Thoracic aorta (tissue), 2 donors: ENCODE measurements at regions not wholly inside any gene's neighbourhood (a gene's known extent, or its start where the extent isn't known, plus 50 kb on each side); places are given as distances from the start of the nearest gene placed in this dataset.

ENCODE experiments used
- ATAC-seq: fragments of 150-250 bp; one replicate; pipeline ENCODE4 v1.8.0; 2017; ENCODE audit warnings: low read depth; ENCODE audit not compliant: insufficient number of reproducible peaks, low FRiP score
- DNase-seq: peaks from one replicate; pipeline ENCODE4 v3.0.0-alpha.2; 2020; ENCODE audit warnings: low spot score
- H3K27ac ChIP-seq, 2 donors: fragments of 200-600 bp; sonication (generic); 1 replicate in 1 of 2; 2 replicates in 1 of 2; pipeline ENCODE4 v1.5.1; 2016; ENCODE audit warnings: mild to moderate bottlenecking in 2 of 2, moderate library complexity in 2 of 2
- H3K27me3 ChIP-seq: fragments of 200-600 bp; sonication (generic); replicated peaks from 2 replicates; pipeline ENCODE4 v1.6.0; 2016; ENCODE audit warnings: mild to moderate bottlenecking; ENCODE audit not compliant: insufficient read depth
- H3K36me3 ChIP-seq: fragments of 200-600 bp; sonication (generic); one replicate; pipeline ENCODE4 v1.5.1; 2016
- H3K4me1 ChIP-seq, 2 donors: fragments of 200-600 bp; sonication (generic); 1 replicate in 1 of 2; 2 replicates in 1 of 2; pipeline versions ENCODE4 v1.5.1 to v1.6.0; 2016; ENCODE audit warnings: low read depth in 2 of 2, mild to moderate bottlenecking in 1 of 2; ENCODE audit not compliant: control insufficient read depth in 1 of 2
- H3K4me3 ChIP-seq: fragments of 200-600 bp; sonication (generic); 2 replicates; pipeline ENCODE4 v1.5.1; 2016; ENCODE audit warnings: mild to moderate bottlenecking
- H3K9me3 ChIP-seq: fragments of 200-600 bp; sonication (generic); 2 replicates; pipeline ENCODE4 v1.5.1; 2016
- CTCF ChIP-seq: fragments of 200-600 bp; sonication (generic); IDR thresholded peaks from one replicate; pipeline ENCODE4 v1.5.1; 2019; ENCODE audit warnings: antibody characterized with exemption

GRCh38 chr9:108643731-108644510 is 211.9 kb downstream of the ACTL7B start:
- no peak for ATAC-seq
- H3K9me3 ChIP-seq, result no peaks in the 10 kb centered on the region
- no peaks in the 10 kb centered on the region for H3K27me3 ChIP-seq
- no peaks in the 10 kb centered on the region for H3K4me1 ChIP-seq
- no peak for TF ChIP-seq CTCF
- H3K4me3 ChIP-seq, result no peak overlapping the region
- H3K36me3 ChIP-seq, result no peaks in the 10 kb centered on the region
- no peak overlapping the region for H3K27ac ChIP-seq
- DNase-seq, result no peak

GRCh38 chr9:108642871-108643270 is 212.9 kb downstream of the ACTL7B start:
- ATAC-seq (no peak), DNase-seq (no peak)
- TF ChIP-seq CTCF, result no peak

GRCh38 chr9:108640230-108640629 is 215.6 kb downstream of the ACTL7B start:
- Histone ChIP-seq H3K4me1 (no peaks in the 10 kb centered on the region), H3K36me3 (no peaks in the 10 kb centered on the region), H3K4me3 (no peak overlapping the region), H3K27me3 (no peaks in the 10 kb centered on the region), H3K9me3 (no peaks in the 10 kb centered on the region), H3K27ac (no peak overlapping the region)
- DNase-seq, result no peak
- TF ChIP-seq CTCF, result no peak
- ATAC-seq, result no peak

More at GRCh38 chr9:108642871-108643270, 212.9 kb downstream of the ACTL7B start:
- H3K4me3 ChIP-seq, result no peak overlapping the region
- H3K27me3 ChIP-seq, result no peaks in the 10 kb centered on the region
- no peaks in the 10 kb centered on the region for H3K4me1 ChIP-seq
- no peak overlapping the region for H3K27ac ChIP-seq
- H3K9me3 ChIP-seq, result no peaks in the 10 kb centered on the region
- no peaks in the 10 kb centered on the region for H3K36me3 ChIP-seq

- Histone ChIP-seq H3K36me3 (no peaks in the 10 kb centered on the region), H3K4me1 (no peaks in the 10 kb centered on the region), H3K9me3 (no peaks in the 10 kb centered on the region), H3K27me3 (no peaks in the 10 kb centered on the region), H3K27ac (no peak overlapping the region), H3K4me3 (no peak overlapping the region)
- TF ChIP-seq CTCF, result no peak
- no peak for ATAC-seq
- no peak for DNase-seq
Observed at GRCh38 chr9:108639696-108640095, 216.1 kb downstream of the ACTL7B start.

GRCh38 chr9:108639091-108639490 is 216.7 kb downstream of the ACTL7B start:
- no peaks in the 10 kb centered on the region for H3K4me1 ChIP-seq
- no peaks in the 10 kb centered on the region for H3K9me3 ChIP-seq
- no peaks in the 10 kb centered on the region for H3K36me3 ChIP-seq
- ATAC-seq (no peak), DNase-seq (no peak)
- no peak overlapping the region for H3K27ac ChIP-seq
- H3K27me3 ChIP-seq, result no peaks in the 10 kb centered on the region
- no peak for TF ChIP-seq CTCF
- no peak overlapping the region for H3K4me3 ChIP-seq
